ENCODE measurements at regions not wholly inside any gene's neighbourhood (a gene's known extent, or its start where the extent isn't known, plus 50 kb on each side); places are given as distances from the start of the nearest gene placed in this dataset.

DNA sequence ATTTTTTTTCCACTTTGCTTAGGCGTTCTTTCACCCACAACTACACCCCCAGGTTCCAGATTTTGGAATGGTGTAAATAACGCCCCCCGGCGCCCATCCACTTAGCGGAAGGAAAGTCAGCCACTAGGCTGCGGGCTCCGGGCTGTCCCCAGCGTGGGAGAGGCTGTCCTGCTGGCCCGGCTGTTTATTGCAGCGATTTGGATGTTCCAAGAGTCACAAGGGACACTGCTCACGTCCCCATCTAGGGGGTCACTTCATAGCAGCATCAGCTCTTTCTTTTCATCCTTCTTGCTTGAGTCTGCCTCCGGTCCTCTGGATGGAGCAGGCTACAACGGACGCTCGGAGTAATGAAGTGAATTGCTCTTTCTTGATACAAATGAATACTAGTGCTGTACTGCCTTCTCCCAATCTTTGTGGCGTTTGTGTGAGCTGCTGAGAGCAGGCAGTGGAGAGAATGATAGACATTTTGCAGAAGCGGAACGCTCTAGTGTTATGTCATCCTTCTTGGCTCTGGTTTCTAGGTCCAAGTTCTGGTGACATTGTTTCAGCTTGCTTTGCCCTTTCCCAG, 50.7 kb upstream of the PAIP2B start:
- DNase-seq (ENCODE audit: low read depth in 1 of 2, low spot score in 1 of 2): no peak

DNA sequence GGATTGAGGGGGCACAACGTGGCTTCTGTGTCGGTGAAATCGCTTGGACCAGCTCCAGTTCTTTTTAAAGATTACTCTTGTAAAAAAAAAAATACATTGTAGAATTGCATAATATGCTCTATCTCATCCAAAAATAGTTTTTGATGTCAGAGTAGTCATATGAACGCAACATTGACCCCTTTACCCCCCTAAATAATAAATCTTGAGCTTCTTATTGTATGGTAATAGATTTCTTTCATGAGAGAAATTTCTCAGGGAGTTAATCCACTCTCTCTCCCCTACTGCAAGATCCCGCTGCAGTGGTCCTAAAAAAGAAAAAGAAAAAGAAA, 50.2 kb upstream of the PAIP2B start:
- DNase-seq (ENCODE audit: low read depth in 1 of 2, low spot score in 1 of 2): no peak

DNA sequence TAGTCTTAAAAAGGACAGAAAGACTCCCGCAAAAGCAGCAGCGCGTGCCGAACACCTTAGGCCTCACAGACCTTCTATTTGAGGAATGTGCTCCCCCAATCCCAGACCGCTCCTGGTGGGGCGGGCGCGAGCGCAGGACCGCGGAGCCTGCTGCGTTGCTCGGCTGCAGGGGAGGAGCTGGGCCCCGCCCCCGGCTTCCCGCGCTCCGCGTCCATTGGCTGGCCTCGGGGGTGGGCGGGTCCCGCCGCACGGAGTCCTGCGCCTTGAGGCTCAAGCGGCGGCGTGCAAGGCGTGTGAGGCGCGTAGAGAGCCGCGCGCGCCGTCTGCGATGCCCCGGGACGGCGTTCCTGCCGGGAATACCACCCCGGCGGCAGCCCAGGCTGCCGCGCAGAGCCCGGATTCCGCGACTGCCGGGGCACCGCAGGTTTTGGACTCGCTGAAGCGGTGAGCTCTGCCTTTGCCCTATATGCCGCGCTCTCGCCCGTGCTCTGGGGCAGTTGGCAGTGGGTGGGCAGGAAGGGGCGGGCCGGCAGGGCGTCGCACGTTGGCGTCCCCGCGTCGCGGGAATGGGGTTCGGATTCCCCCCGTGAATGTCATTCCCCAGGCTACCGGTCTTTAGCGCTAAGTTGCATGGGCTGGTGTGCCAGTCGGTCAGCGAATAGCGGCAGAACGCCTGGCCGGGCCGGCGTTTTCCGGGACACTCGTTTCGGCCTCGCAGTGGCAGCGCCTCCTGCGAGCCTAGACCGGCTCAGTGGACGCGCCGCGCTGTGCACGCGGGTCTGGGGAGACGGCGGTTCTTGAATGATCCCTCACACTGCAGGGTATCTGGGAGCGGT, 49.6 kb upstream of the PAIP2B start:
- peak; percentile 60 to 75 for DNase-seq (ENCODE audit: low read depth in 1 of 2, low spot score in 1 of 2)
